ENCODE measurements at regions not wholly inside any gene's neighbourhood (a gene's known extent, or its start where the extent isn't known, plus 50 kb on each side); places are given as distances from the start of the nearest gene placed in this dataset.

DNA sequence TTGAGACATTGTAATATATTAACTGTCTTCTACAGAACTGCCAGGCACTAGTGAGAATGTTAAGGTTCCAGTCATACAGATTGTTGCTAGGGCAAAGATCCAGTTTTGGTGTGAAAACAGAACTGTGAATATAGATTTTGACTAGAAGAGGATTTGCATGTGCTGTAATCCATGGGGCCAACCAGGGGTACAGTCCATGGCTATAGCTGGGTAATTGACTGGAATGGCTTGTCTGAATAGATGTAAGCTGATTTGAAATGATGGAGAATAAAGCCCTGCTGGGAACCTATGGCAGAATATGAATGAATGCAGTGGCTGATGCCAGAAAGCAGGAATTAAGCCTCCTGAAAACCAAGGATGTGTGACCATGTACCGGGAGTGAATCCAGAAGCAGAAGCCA, 748.5 kb upstream of the CDH10 start:
- no peak overlapping the region for H2AFZ ChIP-seq (ENCODE audit: low read length)
- H3F3A ChIP-seq (ENCODE audit: low read length, unreplicated experiment): no peaks in the 10 kb centered on the region
- H3K4me3 ChIP-seq (ENCODE audit: low read length): no peak overlapping the region
- ChIA-PET POLR2A (ENCODE audit: unreplicated experiment) (no interaction called here), CTCF (no interaction called here)
- no peaks in the 10 kb centered on the region for H4K20me1 ChIP-seq (ENCODE audit: low read length)
- no peaks in the 10 kb centered on the region for H3K36me3 ChIP-seq (ENCODE audit: low read depth, low read length)
- DNase-seq (no peak), ATAC-seq (no peak)
- H3K27ac ChIP-seq (ENCODE audit: low read length): no peak overlapping the region
- H3K27me3 ChIP-seq (ENCODE audit: low read length): no peaks in the 10 kb centered on the region
- no peaks in the 10 kb centered on the region for H3K9me3 ChIP-seq (ENCODE audit: low read length)
- H3K4me1 ChIP-seq (ENCODE audit: insufficient read depth, low read length): no peaks in the 10 kb centered on the region
- no TSS peak for BruUV-seq (replicated peaks)
- no peaks in the 10 kb centered on the region for H3K9me2 ChIP-seq (replicated peaks; ENCODE audit: low read length)
- TF ChIP-seq EZH2phosphoT487 (IDR thresholded peaks at IDR 0.05; ENCODE audit: borderline replicate concordance, low read length) (no peak), EZH2 (IDR thresholded peaks at IDR 0.05; ENCODE audit: low read length, unreplicated experiment) (no peak)
- TF ChIP-seq, protein P1, sequence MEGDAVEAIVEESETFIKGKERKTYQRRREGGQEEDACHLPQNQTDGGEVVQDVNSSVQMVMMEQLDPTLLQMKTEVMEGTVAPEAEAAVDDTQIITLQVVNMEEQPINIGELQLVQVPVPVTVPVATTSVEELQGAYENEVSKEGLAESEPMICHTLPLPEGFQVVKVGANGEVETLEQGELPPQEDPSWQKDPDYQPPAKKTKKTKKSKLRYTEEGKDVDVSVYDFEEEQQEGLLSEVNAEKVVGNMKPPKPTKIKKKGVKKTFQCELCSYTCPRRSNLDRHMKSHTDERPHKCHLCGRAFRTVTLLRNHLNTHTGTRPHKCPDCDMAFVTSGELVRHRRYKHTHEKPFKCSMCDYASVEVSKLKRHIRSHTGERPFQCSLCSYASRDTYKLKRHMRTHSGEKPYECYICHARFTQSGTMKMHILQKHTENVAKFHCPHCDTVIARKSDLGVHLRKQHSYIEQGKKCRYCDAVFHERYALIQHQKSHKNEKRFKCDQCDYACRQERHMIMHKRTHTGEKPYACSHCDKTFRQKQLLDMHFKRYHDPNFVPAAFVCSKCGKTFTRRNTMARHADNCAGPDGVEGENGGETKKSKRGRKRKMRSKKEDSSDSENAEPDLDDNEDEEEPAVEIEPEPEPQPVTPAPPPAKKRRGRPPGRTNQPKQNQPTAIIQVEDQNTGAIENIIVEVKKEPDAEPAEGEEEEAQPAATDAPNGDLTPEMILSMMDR (conservative IDR thresholded peaks at IDR 0.05; ENCODE audit: low read depth, low read length): no peak
- H3K9ac ChIP-seq (ENCODE audit: low read length): no peak overlapping the region
- H3K79me2 ChIP-seq (ENCODE audit: low read length): no peaks in the 10 kb centered on the region
- intact Hi-C loops (cut with micrococcal nuclease): no loop called here
- H3K4me2 ChIP-seq (ENCODE audit: low read length): no peak overlapping the region

DNA sequence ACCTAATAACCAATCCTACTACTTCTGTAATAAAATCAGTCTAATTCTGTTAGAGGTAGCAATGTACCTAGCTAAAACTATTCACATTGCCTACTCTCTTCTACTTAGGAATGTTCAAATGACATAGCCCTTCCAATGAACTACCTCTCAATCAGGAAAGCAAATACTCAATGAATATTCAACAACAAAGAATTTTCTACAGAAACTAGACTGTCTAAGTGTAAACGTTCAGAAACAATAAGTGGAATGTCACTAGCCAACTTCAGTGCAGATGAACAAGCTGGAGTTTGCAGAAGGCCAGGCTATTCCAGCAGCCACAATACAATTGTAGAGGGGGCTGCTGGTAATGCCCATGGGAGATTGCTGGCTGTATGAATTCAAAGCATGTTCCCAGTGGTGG, 743.2 kb upstream of the CDH10 start:
- no peaks in the 10 kb centered on the region for H3K9me2 ChIP-seq (replicated peaks; ENCODE audit: low read length)
- no peaks in the 10 kb centered on the region for H3F3A ChIP-seq (ENCODE audit: low read length, unreplicated experiment)
- DNase-seq (no peak), ATAC-seq (no peak)
- BruUV-seq (replicated peaks): no TSS peak
- intact Hi-C loops (cut with micrococcal nuclease): no loop called here
- no peak overlapping the region for H3K4me2 ChIP-seq (ENCODE audit: low read length)
- H3K27ac ChIP-seq (ENCODE audit: low read length): no peak overlapping the region
- no peaks in the 10 kb centered on the region for H3K27me3 ChIP-seq (ENCODE audit: low read length)
- H3K9me3 ChIP-seq (ENCODE audit: low read length): no peaks in the 10 kb centered on the region
- H3K79me2 ChIP-seq (ENCODE audit: low read length): no peaks in the 10 kb centered on the region
- no peak overlapping the region for H2AFZ ChIP-seq (ENCODE audit: low read length)
- CTCF ChIA-PET: no interaction called here
- H3K9ac ChIP-seq (ENCODE audit: low read length): no peak overlapping the region
- TF ChIP-seq, protein P1 (conservative IDR thresholded peaks at IDR 0.05; ENCODE audit: low read depth, low read length): no peak
- H4K20me1 ChIP-seq (ENCODE audit: low read length): no peaks in the 10 kb centered on the region
- H3K4me1 ChIP-seq (ENCODE audit: insufficient read depth, low read length): no peaks in the 10 kb centered on the region
- H3K4me3 ChIP-seq (ENCODE audit: low read length): no peak overlapping the region
- no peaks in the 10 kb centered on the region for H3K36me3 ChIP-seq (ENCODE audit: low read depth, low read length)
- POLR2A ChIA-PET (ENCODE audit: unreplicated experiment): no interaction called here

DNA sequence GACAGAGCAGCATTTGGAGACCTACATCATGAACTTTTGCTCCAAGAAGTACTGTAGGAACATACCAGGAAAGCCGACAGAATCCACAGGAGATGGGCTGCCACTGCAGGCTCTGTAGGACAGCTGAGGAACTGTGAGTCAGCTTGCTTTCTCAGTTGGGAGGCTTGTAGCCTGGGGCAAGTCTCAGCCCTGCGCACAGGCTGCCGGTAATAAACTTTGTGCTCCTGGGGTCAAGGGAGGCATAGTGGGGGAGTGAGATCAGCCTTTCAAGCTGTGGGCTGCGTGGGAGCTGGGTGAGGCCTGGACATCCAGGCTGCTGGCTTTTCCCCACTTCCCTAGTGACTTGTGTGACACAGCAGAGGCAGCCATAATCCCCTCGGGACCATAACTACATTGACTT, 718.0 kb upstream of the CDH10 start:
- H4K20me1 ChIP-seq (ENCODE audit: low read length): no peaks in the 10 kb centered on the region
- CTCF ChIA-PET: no interaction called here
- H3K79me2 ChIP-seq (ENCODE audit: low read length): no peaks in the 10 kb centered on the region
- ATAC-seq: peak; percentile 68
- peaks cover 3% of the 10 kb centered on the region; the same call in 1 of the 2 replicates for H3K4me1 ChIP-seq (ENCODE audit: insufficient read depth, low read length)
- no peak overlapping the region for H3K9ac ChIP-seq (ENCODE audit: low read length)
- POLR2A ChIA-PET (ENCODE audit: unreplicated experiment): no interaction called here
- no peaks in the 10 kb centered on the region for H3K27me3 ChIP-seq (ENCODE audit: low read length)
- no peak overlapping the region for H3K4me3 ChIP-seq (ENCODE audit: low read length)
- BruUV-seq (replicated peaks): no TSS peak
- H2AFZ ChIP-seq (ENCODE audit: low read length): peak overlapping the region; percentile 46
- peak; percentile 64 for DNase-seq
- no peaks in the 10 kb centered on the region for H3K36me3 ChIP-seq (ENCODE audit: low read depth, low read length)
- H3K27ac ChIP-seq (ENCODE audit: low read length): no peak overlapping the region
- intact Hi-C loops (cut with micrococcal nuclease): no loop called here
- H3F3A ChIP-seq (ENCODE audit: low read length, unreplicated experiment): no peaks in the 10 kb centered on the region
- no peak for TF ChIP-seq EZH2phosphoT487 (IDR thresholded peaks at IDR 0.05; ENCODE audit: borderline replicate concordance, low read length)
- no peak for TF ChIP-seq EZH2 (IDR thresholded peaks at IDR 0.05; ENCODE audit: low read length, unreplicated experiment)
- TF ChIP-seq, protein P1 (conservative IDR thresholded peaks at IDR 0.05; ENCODE audit: low read depth, low read length): no peak
- H3K9me2 ChIP-seq (replicated peaks; ENCODE audit: low read length): no peaks in the 10 kb centered on the region
- H3K4me2 ChIP-seq (ENCODE audit: low read length): peak overlapping the region; percentile 18; the same call in 1 of the 2 replicates
- H3K9me3 ChIP-seq (ENCODE audit: low read length): no peaks in the 10 kb centered on the region
